GM18520 (cell line): ENCODE measurements at regions not wholly inside any gene's neighbourhood (a gene's known extent, or its start where the extent isn't known, plus 50 kb on each side); places are given as distances from the start of the nearest gene placed in this dataset.
"Not testable (repeated sequence)": the region's sequence is repeated elsewhere in the genome, so short reads cannot be mapped to it uniquely, and the experiment has no call there.

ENCODE experiments used
- ATAC-seq: cut with Tn5 transposase; IDR thresholded peaks from one replicate; pipeline ENCODE4 v1.9.1; 2021; ENCODE audit not compliant: unreplicated experiment

GRCh38 chr16:27600381-27600780 is 50.4 kb downstream of the KATNIP start:
- no peak for ATAC-seq

- no peak for ATAC-seq
Measured at GRCh38 chr16:27602103-27602502, 52.2 kb downstream of the KATNIP start.

GRCh38 chr16:27605500-27606106 is 55.7 kb downstream of the KATNIP start:
- ATAC-seq, result not testable (repeated sequence)

GRCh38 chr16:27611340-27611739 is 61.4 kb downstream of the KATNIP start:
- ATAC-seq, result no peak

- ATAC-seq, result no peak
Measured at GRCh38 chr16:27613238-27613791, 63.4 kb downstream of the KATNIP start.

GRCh38 chr16:27617665-27618064 is 67.7 kb downstream of the KATNIP start:
- ATAC-seq, result no peak

- no peak for ATAC-seq
Measured at GRCh38 chr16:27618165-27618564, 68.2 kb downstream of the KATNIP start.

GRCh38 chr16:27618606-27619327 is 68.8 kb downstream of the KATNIP start:
- no peak for ATAC-seq

- ATAC-seq, result no peak
Measured at GRCh38 chr16:27620541-27620940, 70.6 kb downstream of the KATNIP start.

GRCh38 chr16:27624154-27625049 is 74.5 kb downstream of the KATNIP start:
- no peak for ATAC-seq

GRCh38 chr16:27625050-27625697 is 75.2 kb downstream of the KATNIP start:
- no peak for ATAC-seq

- ATAC-seq, result no peak
Measured at GRCh38 chr16:27627136-27627535, 77.2 kb downstream of the KATNIP start.

- no peak for ATAC-seq
Measured at GRCh38 chr16:27628241-27628942, 78.4 kb downstream of the KATNIP start.

GRCh38 chr16:27628943-27629462 is 79.1 kb downstream of the KATNIP start:
- ATAC-seq, result not testable (repeated sequence)

GRCh38 chr16:27632216-27632615 is 82.3 kb downstream of the KATNIP start:
- ATAC-seq, result no peak

- ATAC-seq, result no peak
Measured at GRCh38 chr16:27633221-27633620, 83.3 kb downstream of the KATNIP start.

GRCh38 chr16:27633721-27634120 is 83.8 kb downstream of the KATNIP start:
- ATAC-seq, result no peak

- no peak for ATAC-seq
Measured at GRCh38 chr16:27634779-27635178, 84.8 kb downstream of the KATNIP start.

- no peak for ATAC-seq
Measured at GRCh38 chr16:27636453-27637240, 86.7 kb downstream of the KATNIP start.
